Muscle of back (tissue), 3 donors: ENCODE measurements at regions not wholly inside any gene's neighbourhood (a gene's known extent, or its start where the extent isn't known, plus 50 kb on each side); places are given as distances from the start of the nearest gene placed in this dataset.
A peak's percentile ranks its signal among the peaks of the same experiment; 100 is the strongest.

Experiments used
- DNase-seq, 3 donors: peaks; one replicate each; pipeline versions ENCODE4 v3.0.0 to v3.0.0-alpha.2; 2013

DNA sequence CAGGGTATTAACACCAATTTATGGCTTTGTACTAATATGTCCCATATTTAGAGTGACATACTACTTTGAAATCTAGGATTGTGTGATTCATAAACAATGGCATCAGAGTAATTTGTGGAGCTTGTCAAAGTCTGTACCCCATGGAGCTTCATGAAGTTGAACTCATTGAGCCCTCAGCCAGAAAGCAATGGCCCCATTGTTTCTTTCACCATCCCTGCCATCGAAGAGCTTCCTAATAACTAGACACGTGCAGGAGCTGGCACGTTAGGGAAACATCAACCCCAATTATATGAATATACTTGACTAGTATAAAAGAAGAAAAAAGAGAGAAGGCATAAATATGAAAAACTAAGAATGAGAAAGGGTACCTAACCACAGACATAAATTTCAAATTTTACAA, 206.6 kb downstream of the CXCL12 start:
- DNase-seq = no peak

DNA sequence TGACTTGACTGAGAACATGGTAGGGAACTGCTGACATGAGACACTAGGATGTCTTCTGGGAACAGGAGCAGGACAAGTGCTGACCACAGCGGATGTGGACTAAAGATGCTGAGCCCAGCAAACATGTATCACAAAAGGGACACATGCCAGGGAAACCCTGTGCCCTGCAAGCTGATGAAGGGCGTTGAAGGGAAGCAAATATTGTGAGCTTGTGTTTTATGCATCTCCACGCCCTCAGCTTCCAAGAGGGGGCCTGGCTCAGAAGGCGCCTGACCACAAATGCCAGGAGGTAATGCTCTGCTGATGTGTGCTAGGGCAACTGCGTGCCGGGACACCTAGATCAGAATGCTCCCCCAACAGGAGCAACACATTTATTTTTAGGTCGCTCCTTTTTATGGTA, 207.3 kb downstream of the CXCL12 start:
- no peak for DNase-seq

DNA sequence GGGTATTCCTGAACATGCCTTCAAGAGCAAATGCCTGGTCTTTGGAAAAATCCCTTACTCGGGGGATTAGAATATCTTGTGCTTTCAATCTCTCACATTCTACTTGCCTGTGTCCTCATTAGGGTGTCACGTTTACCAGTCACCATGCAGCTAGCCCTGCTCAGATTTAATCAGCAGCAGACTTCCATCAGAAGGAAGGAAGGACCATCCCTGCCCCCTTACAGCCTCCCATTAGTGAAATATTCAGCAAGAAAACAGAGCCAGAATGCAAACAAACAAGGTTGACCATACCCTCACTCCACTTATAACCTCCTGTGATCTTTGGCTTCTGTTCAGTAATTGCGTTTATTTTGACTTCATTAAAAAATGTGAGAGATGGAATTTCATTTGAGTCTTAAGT, 208.6 kb downstream of the CXCL12 start:
- no peak for DNase-seq

DNA sequence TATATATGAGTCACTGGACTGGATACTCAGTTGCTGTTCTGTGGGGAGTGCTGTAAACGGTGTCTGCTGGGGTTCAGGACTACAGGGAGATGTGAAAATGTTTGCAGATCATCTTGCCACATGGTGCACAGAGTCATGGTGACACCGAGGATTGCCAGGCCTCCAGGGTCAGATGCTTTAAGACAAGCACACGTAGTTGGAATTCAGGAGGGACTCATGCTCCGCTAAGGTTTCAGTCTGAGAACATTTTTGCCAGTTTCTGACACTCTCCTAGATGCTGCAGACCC, 211.3 kb downstream of the CXCL12 start:
- DNase-seq = no peak

DNA sequence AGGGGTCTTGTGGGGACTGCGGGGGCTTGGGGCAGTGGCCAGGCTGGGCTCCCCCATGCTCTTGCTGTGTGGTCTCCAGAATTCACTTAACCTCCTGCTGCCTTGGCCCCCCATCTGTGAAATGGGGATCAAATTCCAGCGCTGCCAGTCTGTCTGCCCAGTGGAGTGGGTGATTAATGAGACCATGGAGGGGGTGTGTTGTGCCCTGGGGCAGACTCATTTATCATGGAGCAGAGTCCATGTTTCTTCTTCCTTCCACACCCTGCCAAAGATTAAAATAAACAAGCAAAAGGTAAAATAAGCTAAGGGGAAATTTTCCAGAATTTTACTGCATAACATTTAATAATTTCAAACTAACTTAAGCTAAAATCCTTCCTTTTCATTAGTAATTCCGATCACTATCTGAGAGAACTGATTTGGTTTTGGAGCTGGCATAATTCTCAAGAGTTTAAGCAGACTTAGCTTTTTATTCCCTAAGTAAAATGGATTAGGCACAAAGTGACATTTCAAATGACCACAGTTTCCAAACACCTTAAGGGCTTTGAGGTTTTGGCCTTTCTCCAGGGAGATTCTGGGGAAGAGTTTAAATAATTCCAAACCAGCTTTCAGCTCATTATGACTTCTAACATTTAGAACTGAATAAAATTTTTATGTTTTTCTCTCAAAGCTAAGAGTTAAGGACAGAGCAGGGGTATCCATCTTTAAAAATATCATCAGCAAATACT, 211.9 kb downstream of the CXCL12 start:
- DNase-seq = no peak

DNA sequence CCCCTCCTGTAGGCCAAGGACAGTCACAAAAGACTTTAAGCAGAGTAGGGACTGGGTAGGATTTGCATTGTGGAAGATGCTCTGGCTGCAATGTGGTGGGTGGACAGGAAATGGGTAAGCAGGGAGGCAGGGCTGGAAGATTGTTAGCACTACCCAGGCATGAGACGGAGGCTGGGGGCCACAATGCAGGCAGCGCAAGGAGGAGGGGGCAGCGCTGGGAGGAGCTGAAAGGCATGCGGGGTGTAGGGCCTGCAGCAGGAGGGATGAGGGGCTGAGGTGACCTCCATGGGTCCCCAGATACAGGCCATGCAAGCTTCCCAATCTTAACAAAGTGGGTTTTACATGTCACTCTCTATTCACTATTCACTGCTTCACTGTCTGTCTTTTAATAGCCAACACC, 213.1 kb downstream of the CXCL12 start:
- DNase-seq = no peak

DNA sequence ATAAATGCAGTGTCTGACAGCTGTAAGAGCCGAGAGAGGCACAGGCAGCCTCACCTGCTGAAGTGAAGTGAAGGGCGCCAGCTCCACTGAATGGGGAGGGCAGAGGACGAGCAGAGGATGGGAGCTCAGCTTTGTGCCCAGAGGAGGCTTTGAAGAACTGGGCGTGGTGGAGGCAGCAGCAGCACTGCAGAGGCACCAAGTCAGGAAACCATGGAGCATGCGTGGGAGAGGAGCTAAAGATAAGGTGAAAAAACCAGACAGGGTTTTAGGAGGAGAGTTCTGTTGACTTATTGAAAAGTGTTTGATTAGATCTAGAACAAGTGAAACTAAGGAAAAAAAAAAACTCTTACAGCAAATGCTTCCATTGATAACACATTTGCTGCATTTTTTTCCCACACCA, 216.4 kb downstream of the CXCL12 start:
- DNase-seq = no peak

DNA sequence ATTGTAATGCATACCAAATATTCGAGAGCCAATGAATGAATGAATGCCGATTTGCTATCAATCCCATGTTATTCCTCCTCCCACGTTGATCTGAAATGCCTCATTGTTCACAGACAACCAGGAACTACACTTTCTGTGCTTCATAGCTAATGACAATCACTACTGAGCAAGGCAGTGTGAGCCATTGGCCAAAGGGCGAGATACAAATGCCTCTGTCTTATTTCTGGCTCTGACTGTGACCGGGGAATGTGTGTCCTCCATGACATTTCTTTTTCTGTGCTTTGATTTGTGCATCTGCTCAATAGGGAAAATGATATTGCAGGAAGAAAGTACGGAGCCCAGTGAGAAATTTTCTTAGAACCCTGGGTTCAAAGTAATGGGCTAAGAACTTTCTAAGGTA, 217.1 kb downstream of the CXCL12 start:
- DNase-seq = no peak

DNA sequence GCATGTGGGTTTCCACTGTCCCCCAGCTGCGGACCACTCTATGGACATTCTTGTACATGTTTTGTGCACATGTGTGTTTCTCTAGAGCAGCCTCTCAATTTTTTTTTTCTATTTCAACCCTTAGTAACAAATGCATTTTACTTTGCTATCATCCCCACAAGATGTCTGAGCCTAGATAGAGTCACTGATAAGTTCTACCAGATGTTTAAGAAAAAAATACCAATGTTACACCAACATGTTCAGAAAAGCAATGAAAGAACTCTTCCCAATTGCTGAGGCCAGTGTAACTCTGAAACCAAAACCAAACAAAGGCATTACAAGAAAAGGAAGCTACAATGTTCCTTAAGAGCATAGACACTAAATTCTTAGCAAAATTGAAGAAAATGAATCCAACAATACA, 218.5 kb downstream of the CXCL12 start:
- no peak for DNase-seq

DNA sequence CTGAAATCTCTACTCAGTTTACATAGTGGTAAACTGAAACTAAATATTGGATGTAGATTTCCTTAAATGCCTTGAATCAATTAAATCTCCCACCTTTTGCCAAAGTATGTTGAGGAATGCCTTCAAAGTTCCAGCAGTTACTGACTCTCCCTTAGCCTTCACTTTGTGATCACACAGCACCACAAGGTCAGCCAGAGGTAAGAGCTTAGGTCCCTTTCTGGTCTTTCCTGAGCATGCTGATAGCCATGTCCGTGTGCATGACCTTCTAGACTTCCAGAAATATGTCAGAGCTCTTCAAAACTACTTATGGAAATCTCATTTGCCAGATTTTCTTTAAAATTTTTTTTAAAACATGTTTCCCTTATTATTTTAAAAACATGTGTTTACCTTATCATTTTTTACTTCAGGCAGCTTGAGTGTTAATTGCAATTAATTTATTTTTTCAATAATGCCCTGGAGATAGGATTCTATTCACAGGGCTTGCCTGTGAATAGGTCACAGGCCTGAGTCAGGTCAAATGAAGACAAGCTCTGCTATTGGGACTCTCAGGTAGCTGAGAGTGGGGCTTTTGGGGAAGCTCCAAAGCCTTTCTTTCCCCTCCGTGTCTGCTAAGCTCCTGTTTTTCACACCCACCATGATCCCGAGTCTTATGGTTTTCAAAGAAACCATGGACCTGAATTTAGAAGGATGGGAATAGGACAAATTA, 220.5 kb downstream of the CXCL12 start:
- peak in 2 of 3 donors; percentile 31 to 46 for DNase-seq

DNA sequence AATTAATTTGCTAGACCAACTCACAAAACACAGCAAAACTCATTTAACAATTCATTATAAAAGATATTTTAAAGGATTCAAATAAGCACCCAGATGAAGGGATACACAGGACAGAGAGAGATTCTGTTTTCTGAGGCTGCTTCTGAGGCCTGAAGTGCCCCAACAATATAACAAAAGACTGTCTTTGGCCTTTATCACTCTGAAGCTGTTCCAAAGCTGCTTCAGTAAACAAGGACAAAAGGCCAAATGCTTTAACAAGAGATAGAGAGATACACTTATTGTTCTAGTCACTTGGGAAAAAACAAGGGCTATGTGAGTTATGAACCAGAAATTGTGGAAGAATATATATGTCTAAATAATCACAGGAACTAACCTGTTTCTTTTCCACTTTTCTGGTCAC, 223.7 kb downstream of the CXCL12 start:
- DNase-seq = no peak

DNA sequence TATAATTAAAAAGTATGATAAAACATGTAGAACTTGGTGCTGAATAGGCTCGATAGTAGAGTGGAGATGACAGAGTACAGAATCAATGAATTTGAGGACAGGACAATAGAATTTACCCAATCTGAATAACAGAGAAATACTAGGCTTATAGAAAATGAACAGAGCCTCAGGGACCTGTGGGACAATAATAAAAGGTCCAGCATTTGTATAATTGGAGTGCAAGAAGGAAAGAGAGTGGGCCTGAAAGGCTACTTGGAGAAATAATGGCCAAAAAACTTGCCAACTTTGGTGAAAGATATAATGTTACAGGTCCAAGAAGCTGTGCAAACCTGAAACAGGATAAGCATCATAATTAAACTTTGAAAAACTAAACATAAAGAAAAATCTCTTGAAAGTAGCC, 227.3 kb downstream of the CXCL12 start:
- DNase-seq = no peak

DNA sequence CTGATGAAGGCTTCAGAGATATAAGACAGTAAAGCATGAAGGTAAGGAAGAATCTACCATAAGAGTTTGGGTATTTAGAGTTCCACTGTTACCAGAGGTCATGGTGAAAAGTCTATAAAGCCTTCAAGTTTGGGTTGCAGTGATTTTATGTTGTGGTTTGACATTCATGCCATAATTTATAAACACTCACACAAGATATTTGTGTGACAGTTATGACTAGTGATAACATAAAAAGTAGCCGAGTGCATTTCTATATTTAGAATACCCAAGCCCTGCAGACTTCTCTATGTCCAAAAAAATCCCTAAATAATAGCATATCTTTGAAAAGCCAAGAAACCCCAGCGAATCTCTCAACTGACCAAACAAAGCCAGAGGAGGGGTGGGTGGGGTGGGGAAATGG, 229.9 kb downstream of the CXCL12 start:
- DNase-seq = no peak

DNA sequence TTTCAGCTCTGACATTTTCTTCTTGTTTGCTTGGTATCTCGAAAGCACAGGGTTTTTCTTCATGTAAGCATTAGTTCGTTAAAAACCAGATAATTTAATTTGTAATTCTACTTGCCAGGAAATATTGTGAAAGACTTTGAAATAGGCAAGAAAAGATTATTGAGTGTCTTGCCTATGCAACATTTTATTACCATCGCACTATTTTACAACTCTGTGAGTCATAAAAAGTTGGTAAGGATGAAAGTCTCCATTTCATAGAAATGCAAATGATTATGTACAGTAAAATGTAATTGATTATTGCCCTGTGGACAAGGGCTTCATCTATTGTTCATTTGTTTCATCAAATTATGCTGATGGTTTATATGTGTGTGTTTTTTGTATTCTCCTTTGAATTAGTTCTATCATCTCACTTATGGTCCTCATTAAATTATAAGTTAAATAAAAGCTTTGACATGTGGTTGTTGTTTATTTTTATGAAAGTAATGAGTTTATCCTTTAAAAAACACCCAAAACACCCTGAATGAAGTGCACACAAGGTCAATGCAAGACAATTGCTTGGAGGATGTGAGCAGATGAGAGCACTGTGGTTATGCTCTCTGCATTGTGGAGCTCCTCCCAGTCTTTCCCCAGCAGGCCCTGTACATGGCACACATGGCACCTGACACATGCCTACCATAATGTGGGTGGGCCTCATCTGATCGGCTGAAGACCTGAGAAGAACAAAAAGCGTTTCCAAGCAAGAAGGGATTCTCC, 230.8 kb downstream of the CXCL12 start:
- DNase-seq = no peak

DNA sequence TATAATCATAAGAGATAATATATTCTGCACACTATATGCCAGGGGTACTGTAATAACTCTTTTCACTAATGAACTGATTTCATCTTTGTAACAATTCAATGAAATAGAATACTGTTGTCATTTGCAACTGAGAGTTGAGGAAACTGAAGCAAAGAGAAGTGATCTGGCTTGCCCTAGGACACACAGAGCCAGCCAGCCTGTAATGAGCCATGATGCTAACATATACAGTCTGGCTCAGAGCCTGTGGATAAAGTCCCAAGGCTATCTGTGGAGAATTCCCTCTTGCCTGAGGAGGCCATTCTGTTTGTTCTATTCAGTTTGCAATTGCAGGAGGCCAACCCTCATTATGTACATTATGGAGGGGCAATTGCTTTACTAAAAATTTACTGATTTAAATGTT, 241.3 kb downstream of the CXCL12 start:
- DNase-seq = no peak

DNA sequence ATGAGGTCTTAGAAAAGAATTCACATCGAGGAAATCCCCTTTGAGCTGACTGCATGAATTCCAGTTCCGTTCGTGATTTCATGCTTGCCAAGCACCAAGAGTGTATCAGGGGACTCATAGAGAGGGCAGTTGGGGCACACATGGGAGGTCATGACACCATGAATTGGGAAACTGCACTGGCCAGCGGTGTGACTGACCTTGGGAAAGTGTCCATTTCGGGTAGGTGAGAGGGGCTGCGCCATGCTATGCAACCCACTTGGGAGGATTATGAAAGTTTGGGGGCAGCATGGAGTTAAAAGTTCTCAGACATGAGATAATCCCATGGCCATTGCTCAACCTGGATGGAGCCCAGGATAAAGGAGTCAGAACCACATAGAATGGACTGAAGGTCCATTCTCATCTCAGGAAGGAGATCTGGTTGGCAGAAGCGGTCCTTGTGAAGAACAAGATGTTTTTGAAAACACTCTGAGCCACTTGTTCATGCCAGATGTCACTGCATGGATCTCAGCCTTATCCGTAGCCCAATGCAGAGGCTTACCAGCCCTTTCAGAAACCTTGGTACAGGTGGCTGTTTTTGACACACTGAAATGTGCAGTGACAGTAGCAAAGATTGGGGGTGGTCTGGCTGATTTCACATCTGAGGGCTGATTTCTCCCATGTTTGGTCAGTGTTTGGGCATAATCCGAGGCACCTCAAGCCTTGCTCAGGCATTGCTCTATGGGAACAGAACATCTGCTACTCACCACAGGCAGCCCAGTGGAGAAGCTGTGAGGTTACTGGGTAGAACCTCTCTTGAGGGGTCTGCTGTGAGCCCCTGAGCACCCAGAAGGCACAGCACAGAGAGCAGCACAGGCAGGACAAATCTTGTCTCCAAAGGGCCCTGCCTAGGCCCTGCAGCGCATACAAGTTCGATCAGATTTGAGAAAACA, 252.3 kb downstream of the CXCL12 start:
- peak in 1 of 3 donors; percentile 11 for DNase-seq

DNA sequence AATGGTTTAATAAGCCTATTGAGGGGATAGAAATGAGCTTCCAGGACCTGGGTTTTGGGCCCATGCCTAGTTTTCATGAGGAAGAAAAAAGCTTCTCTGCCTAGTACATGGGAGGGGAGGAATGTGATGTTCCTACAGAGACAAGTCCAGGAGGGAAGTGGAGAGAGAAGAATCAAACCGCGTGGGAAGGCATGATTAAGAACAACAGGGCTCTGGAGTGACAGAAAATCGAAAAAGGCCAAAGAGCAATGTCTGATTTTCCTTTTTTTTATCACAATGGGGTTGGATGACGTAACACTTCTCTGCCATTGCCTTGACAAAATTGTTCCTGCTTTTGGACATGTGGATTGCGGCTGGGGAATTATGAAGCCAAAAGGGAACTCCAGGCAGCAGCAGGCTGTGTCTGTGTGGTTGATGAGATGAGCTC, 258.6 kb downstream of the CXCL12 start:
- DNase-seq = peak in 1 of 3 donors; percentile 40

DNA sequence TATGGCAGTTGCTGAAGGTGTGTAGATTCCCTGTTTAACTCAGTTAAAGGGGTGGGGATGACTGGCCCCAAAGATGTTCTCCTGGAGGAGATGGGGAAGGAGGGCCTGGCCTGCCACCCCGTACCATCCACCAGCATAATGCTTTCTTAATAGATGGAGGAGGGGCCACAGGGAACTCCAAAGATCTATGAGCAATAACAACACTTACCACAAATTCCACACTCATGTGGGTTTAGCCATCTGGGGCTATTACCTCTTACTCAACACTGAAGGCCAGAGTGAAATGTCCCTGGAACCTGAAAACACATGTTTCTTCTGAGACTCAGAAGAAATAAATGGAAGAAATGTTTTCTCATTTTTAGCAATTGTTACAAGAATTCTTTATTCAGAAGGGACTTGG, 259.0 kb downstream of the CXCL12 start:
- DNase-seq = peak in 1 of 3 donors; percentile 67

DNA sequence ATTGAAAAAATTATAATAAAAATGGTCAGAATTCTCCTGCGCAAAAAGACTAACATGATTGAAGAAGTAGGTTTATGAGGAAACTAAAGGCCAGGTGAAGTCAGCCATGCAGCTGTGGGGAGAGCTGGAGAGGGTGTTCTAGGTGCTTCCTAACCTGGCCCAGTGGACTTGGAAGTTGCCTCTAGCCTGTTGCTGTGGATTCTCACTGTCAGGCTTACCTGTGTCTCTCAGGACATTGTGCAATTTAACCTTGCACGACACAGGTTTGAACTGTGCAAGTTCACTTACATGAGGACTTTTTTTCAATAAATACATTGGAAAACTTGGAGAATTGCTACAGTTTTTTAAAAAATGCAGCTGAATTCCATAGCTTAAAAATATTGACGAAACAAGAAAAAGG, 266.4 kb downstream of the CXCL12 start:
- no peak for DNase-seq

DNA sequence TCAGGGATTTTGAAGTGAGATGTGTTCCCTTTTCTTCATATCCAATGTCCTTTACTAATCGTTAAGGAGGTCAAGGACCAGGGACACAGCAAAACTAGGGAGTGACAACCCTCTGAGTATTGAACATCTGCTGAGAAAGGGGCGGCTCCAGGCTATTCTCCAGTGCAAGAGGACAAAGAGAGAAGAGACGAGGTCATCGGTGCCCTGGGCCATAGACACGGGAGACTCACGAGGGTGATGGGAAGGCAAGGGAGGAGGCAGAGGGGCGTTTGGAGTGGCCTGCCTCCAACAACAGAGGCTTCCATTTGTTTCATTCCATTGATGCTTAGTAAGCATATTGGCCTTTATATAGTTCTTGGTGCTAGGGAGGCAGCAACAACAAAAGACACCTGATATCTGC, 268.4 kb downstream of the CXCL12 start:
- DNase-seq = no peak

DNA sequence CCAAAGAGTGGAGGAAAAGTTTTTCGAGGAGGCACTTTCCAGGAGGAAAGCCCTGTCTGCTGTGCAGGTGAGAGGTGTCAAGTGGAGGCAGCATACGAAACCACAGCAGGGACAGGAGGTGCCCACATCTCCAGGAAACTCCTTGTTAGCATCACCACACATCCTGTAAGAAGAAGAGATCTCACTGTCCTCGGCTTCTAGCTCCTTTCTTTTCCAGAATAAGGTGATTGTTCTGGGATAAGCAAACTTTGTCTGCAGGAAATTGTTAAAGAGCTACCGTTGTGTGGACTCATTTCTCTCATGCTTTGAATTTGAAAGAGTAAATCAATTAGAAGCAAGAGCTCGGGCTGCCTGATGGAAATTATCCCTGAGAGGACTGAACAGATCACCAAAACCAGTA, 269.4 kb downstream of the CXCL12 start:
- no peak for DNase-seq

DNA sequence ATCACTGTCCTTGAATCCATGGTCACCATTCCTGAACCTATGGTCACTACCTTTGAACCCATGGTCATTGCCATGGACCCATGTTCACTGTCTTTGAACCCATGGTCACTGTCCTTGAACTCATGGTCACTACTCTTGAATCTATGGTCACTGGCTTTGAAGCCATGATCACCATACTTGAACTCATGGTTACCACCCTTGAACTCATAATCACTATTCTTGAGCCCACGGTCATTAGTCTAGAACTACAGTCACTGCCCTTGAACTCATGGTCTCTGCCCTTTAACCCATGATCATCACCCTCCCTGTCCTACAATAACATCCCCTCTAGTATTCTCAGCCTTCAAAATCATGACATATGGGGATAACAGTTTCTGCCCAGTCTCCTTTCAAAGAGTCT, 270.5 kb downstream of the CXCL12 start:
- no peak for DNase-seq
